Vagina (tissue), 2 donors: ENCODE measurements at regions not wholly inside any gene's neighbourhood (a gene's known extent, or its start where the extent isn't known, plus 50 kb on each side); places are given as distances from the start of the nearest gene placed in this dataset.

Experiments used
- DNase-seq, 2 donors: peaks; one replicate each; pipeline ENCODE4 v3.0.0-alpha.2; 2017; ENCODE audit errors: extremely low spot score in 2 of 2
- H3K27ac ChIP-seq: fragments of 200-600 bp; sonication (generic); one replicate; pipeline ENCODE4 v1.5.1; 2019
- H3K27me3 ChIP-seq: fragments of 200-600 bp; sonication (generic); one replicate; pipeline ENCODE4 v1.5.1; 2019
- H3K36me3 ChIP-seq, 2 donors: fragments of 200-600 bp; sonication (generic); one replicate each; pipeline ENCODE4 v1.5.1; 2017 to 2019
- H3K4me1 ChIP-seq: fragments of 200-600 bp; sonication (generic); one replicate; pipeline ENCODE4 v1.5.1; 2019
- H3K4me3 ChIP-seq, 2 donors: fragments of 200-600 bp; sonication (generic); 1 replicate in 1 of 2; 2 replicates in 1 of 2; pipeline ENCODE4 v1.5.1; 2016 to 2019
- H3K9me3 ChIP-seq: fragments of 200-600 bp; sonication (generic); one replicate; pipeline ENCODE4 v1.5.1; 2019
- POLR2A ChIP-seq, 2 donors: fragments of 450-650 bp; IDR thresholded peaks; one replicate each; pipeline ENCODE4 v1.6.1; 2017; ENCODE audit warnings: antibody characterized with exemption in 2 of 2, mild to moderate bottlenecking in 2 of 2, moderate library complexity in 2 of 2
- POLR2AphosphoS5 ChIP-seq, 2 donors: sonication (generic); formaldehyde crosslinking; IDR thresholded peaks; one replicate each; pipeline ENCODE4 v1.9.0; 2017; ENCODE audit warnings: antibody characterized with exemption in 2 of 2, mild to moderate bottlenecking in 2 of 2, low read depth in 1 of 2; ENCODE audit not compliant: insufficient read depth in 1 of 2
- intact Hi-C: fragments of 100-400 bp; cut with DNase I; formaldehyde crosslinking; loops from one replicate; pipeline ENCODE4 v1.15.1; 2023
- TF ChIP-seq, protein P1 (sequence below), 3 experiments: fragments of 450-650 bp in 2 of 3; fragments of 200-600 bp in 1 of 3; sonication (generic) in 1 of 3; IDR thresholded peaks; one replicate each; pipeline ENCODE4 v1.5.1; 2017 to 2019; ENCODE audit warnings: antibody characterized with exemption in 3 of 3, mild to moderate bottlenecking in 2 of 3, moderate library complexity in 2 of 3

- no peak overlapping the region for H3K4me3 ChIP-seq
- H3K27me3 ChIP-seq: no peaks in the 10 kb centered on the region
- H3K27ac ChIP-seq: no peak overlapping the region
- no peaks in the 10 kb centered on the region for H3K4me1 ChIP-seq
- no peaks in the 10 kb centered on the region for H3K36me3 ChIP-seq
- intact Hi-C loops: no loop called here
- no peaks in the 10 kb centered on the region for H3K9me3 ChIP-seq
- TF ChIP-seq POLR2AphosphoS5 (IDR thresholded peaks at IDR 0.05; ENCODE audit: insufficient read depth in 1 of 2, low read depth in 1 of 2) (no peak), POLR2A (IDR thresholded peaks at IDR 0.05) (no peak)
- TF ChIP-seq, protein P1, sequence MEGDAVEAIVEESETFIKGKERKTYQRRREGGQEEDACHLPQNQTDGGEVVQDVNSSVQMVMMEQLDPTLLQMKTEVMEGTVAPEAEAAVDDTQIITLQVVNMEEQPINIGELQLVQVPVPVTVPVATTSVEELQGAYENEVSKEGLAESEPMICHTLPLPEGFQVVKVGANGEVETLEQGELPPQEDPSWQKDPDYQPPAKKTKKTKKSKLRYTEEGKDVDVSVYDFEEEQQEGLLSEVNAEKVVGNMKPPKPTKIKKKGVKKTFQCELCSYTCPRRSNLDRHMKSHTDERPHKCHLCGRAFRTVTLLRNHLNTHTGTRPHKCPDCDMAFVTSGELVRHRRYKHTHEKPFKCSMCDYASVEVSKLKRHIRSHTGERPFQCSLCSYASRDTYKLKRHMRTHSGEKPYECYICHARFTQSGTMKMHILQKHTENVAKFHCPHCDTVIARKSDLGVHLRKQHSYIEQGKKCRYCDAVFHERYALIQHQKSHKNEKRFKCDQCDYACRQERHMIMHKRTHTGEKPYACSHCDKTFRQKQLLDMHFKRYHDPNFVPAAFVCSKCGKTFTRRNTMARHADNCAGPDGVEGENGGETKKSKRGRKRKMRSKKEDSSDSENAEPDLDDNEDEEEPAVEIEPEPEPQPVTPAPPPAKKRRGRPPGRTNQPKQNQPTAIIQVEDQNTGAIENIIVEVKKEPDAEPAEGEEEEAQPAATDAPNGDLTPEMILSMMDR (IDR thresholded peaks at IDR 0.05): no peak
- DNase-seq: no peak
These were observed 91.7 kb upstream of the PDE7B start for GRCh38 chr6:135759831-135760230.

GRCh38 chr6:135774006-135774405, 77.5 kb upstream of the PDE7B start:
- H3K36me3 ChIP-seq: no peaks in the 10 kb centered on the region
- H3K4me3 ChIP-seq: no peak overlapping the region
- no peak overlapping the region for H3K27ac ChIP-seq
- TF ChIP-seq POLR2A (IDR thresholded peaks at IDR 0.05) (no peak), POLR2AphosphoS5 (IDR thresholded peaks at IDR 0.05; ENCODE audit: insufficient read depth in 1 of 2, low read depth in 1 of 2) (no peak)
- TF ChIP-seq, protein P1 (IDR thresholded peaks at IDR 0.05): no peak
- DNase-seq: no peak
- no peaks in the 10 kb centered on the region for H3K27me3 ChIP-seq
- intact Hi-C loops: no loop called here
- H3K4me1 ChIP-seq: no peaks in the 10 kb centered on the region
- H3K9me3 ChIP-seq: no peaks in the 10 kb centered on the region

- Histone ChIP-seq H3K27me3 (no peaks in the 10 kb centered on the region), H3K9me3 (no peaks in the 10 kb centered on the region), H3K4me3 (no peak overlapping the region), H3K36me3 (no peaks in the 10 kb centered on the region), H3K27ac (no peak overlapping the region), H3K4me1 (no peaks in the 10 kb centered on the region)
- no peak for DNase-seq
- intact Hi-C loops: no loop called here
- TF ChIP-seq, protein P1 (IDR thresholded peaks at IDR 0.05): no peak
- TF ChIP-seq POLR2A (IDR thresholded peaks at IDR 0.05): no peak
- no peak for TF ChIP-seq POLR2AphosphoS5 (IDR thresholded peaks at IDR 0.05; ENCODE audit: insufficient read depth in 1 of 2, low read depth in 1 of 2)
These were observed 72.3 kb upstream of the PDE7B start for GRCh38 chr6:135779213-135779612.

DNA sequence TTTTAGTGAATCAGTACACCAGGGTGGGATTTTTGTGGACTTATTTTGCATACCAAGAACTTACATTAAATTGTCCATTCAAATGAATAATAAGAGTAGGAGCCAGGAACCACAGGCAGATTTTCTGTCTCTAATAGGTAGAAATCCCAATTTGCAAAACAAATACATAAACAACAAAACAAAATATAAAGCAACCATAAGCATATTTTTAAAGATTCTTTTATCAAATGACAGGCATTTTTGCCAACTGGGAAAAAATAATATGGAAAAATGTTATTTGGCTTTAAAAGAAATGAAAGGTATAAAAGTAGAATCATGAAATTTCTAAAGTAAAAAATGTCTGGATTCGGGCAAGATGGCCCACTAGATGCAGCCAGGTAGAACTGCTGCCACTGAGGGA, 71.2 kb upstream of the PDE7B start:
- Histone ChIP-seq H3K9me3 (no peaks in the 10 kb centered on the region), H3K4me3 (no peak overlapping the region), H3K36me3 (no peaks in the 10 kb centered on the region), H3K27me3 (no peaks in the 10 kb centered on the region), H3K27ac (no peak overlapping the region), H3K4me1 (no peaks in the 10 kb centered on the region)
- DNase-seq: no peak
- TF ChIP-seq, protein P1 (IDR thresholded peaks at IDR 0.05): no peak
- intact Hi-C loops: no loop called here

- H3K4me1 ChIP-seq: no peaks in the 10 kb centered on the region
- intact Hi-C loops: no loop called here
- no peaks in the 10 kb centered on the region for H3K27me3 ChIP-seq
- no peak overlapping the region for H3K27ac ChIP-seq
- DNase-seq: no peak
- H3K4me3 ChIP-seq: no peak overlapping the region
- H3K36me3 ChIP-seq: no peaks in the 10 kb centered on the region
- no peak for TF ChIP-seq POLR2AphosphoS5 (IDR thresholded peaks at IDR 0.05; ENCODE audit: insufficient read depth in 1 of 2, low read depth in 1 of 2)
- TF ChIP-seq, protein P1 (IDR thresholded peaks at IDR 0.05): no peak
- TF ChIP-seq POLR2A (IDR thresholded peaks at IDR 0.05): no peak
- H3K9me3 ChIP-seq: no peaks in the 10 kb centered on the region
These were observed 69.0 kb upstream of the PDE7B start for GRCh38 chr6:135782546-135782945.
